Right lobe of liver (tissue), 6 donors: ENCODE measurements at regions not wholly inside any gene's neighbourhood (a gene's known extent, or its start where the extent isn't known, plus 50 kb on each side); places are given as distances from the start of the nearest gene placed in this dataset.
A peak's percentile ranks its signal among the peaks of the same experiment; 100 is the strongest.

Source experiments
- ATAC-seq, 4 donors: fragments of 200-7000 bp; cut with Tn5 transposase; one replicate each; pipeline ENCODE4 v1.9.1; 2020; ENCODE audit warnings: mild to moderate bottlenecking in 4 of 4, moderate library complexity in 4 of 4
- DNase-seq, 3 donors: peaks; one replicate each; pipeline ENCODE4 v3.0.0-alpha.2; 2020
- H3K27ac ChIP-seq, 3 donors: fragments of 200-600 bp; one replicate each; pipeline ENCODE4 v1.8.0; 2022
- H3K27me3 ChIP-seq, 2 donors: fragments of 200-600 bp; one replicate each; pipeline ENCODE4 v1.8.0; 2022
- H3K36me3 ChIP-seq, 4 donors: fragments of 200-600 bp; sonication (generic) in 1 of 4; one replicate each; pipeline versions ENCODE4 v1.5.1 to v1.8.0; 2017 to 2022; ENCODE audit warnings: control low read depth in 1 of 4
- H3K4me1 ChIP-seq, 4 donors: fragments of 200-600 bp; sonication (generic) in 1 of 4; one replicate each; pipeline versions ENCODE4 v1.5.1 to v1.8.0; 2017 to 2022; ENCODE audit warnings: control low read depth in 1 of 4
- H3K4me3 ChIP-seq, 3 donors: fragments of 200-600 bp; one replicate each; pipeline ENCODE4 v1.8.0; 2022
- H3K9me3 ChIP-seq, 4 donors: fragments of 200-600 bp; sonication (generic) in 1 of 4; one replicate each; pipeline versions ENCODE4 v1.5.1 to v1.8.0; 2017 to 2022; ENCODE audit warnings: control low read depth in 1 of 4
- CTCF ChIP-seq, 4 donors: fragments of 200-600 bp in 3 of 4; fragments of 450-650 bp in 1 of 4; IDR thresholded peaks; one replicate each; pipeline versions ENCODE4 v1.5.1 to v1.8.0; 2016 to 2022; ENCODE audit warnings: antibody characterized with exemption in 4 of 4, mild to moderate bottlenecking in 2 of 4
- POLR2A ChIP-seq: fragments of 450-650 bp; IDR thresholded peaks from one replicate; pipeline ENCODE4 v1.6.1; 2017; ENCODE audit warnings: antibody characterized with exemption, mild to moderate bottlenecking
- WGBS: methylation state at CpG from one replicate; pipeline ENCODE4 v1.1.6; 2018; ENCODE audit warnings: low coverage, low lambda C conversion rate; ENCODE audit not compliant: insufficient coverage; ENCODE audit errors: missing lambda C conversion rate; 5-methylcytosine and 5-hydroxymethylcytosine counted together
- intact Hi-C, 2 donors: fragments of 100-400 bp; cut with DNase I; formaldehyde crosslinking; loops; one replicate each; pipeline versions ENCODE4 v1.11.2 to v1.14.1; 2022
- donor health status: DM: no; HTN: yes; CAD: no.
- donor health status: DM: no; HTN: no; CAD: no.
- donor health status: DM: no; HTN: no; CAD: no.
- donor health status: DM: no; HTN: yes; CAD: no.
- donor health status: DM: no; HTN: yes; CAD: no.

GRCh38 chr5:1709171-1709803 is 90.3 kb downstream of the MRPL36 start:
- intact Hi-C loops: no loop called here

GRCh38 chr5:1708592-1709141 is 91.0 kb downstream of the MRPL36 start:
- ATAC-seq (peak in 1 of 4 donors; percentile 26), DNase-seq (no peak)
- intact Hi-C loops: no loop called here
- Histone ChIP-seq H3K4me3 (no peak overlapping the region), H3K9me3 (no peaks in the 10 kb centered on the region), H3K27ac (no peak overlapping the region), H3K27me3 (no peaks in the 10 kb centered on the region), H3K36me3 (no peaks in the 10 kb centered on the region), H3K4me1 (no peaks in the 10 kb centered on the region)
- TF ChIP-seq POLR2A (no peak), CTCF (IDR thresholded peaks at IDR 0.05) (no peak)
- no CpG with 5 or more reads among the region's 7 CpGs for WGBS

More at GRCh38 chr5:1709171-1709803, 90.3 kb downstream of the MRPL36 start:
- 20% methylated on average over 14 of the region's 16 CpGs for WGBS
- Histone ChIP-seq H3K4me3 (no peak overlapping the region), H3K27me3 (no peaks in the 10 kb centered on the region), H3K4me1 (no peaks in the 10 kb centered on the region), H3K9me3 (no peaks in the 10 kb centered on the region), H3K27ac (no peak overlapping the region), H3K36me3 (no peaks in the 10 kb centered on the region)
- no peak for ATAC-seq
- no peak for TF ChIP-seq POLR2A
- no peak for TF ChIP-seq CTCF (IDR thresholded peaks at IDR 0.05)
- no peak for DNase-seq

GRCh38 chr5:1707467-1707866 is 92.2 kb downstream of the MRPL36 start:
- Histone ChIP-seq H3K9me3 (no peaks in the 10 kb centered on the region), H3K36me3 (no peaks in the 10 kb centered on the region), H3K4me3 (no peak overlapping the region), H3K27me3 (no peaks in the 10 kb centered on the region), H3K27ac (no peak overlapping the region), H3K4me1 (no peaks in the 10 kb centered on the region)
- WGBS: 56% methylated on average over 4 of the region's 10 CpGs
- TF ChIP-seq POLR2A: no peak
- TF ChIP-seq CTCF (IDR thresholded peaks at IDR 0.05): no peak
- ATAC-seq (peak in 1 of 4 donors; percentile 17), DNase-seq (no peak)
- intact Hi-C loops: no loop called here

GRCh38 chr5:1706428-1706827 is 93.2 kb downstream of the MRPL36 start:
- ATAC-seq (no peak), DNase-seq (no peak)
- WGBS: 66% methylated on average over 11 of the region's 11 CpGs
- H3K27me3 ChIP-seq: no peaks in the 10 kb centered on the region
- no peak for TF ChIP-seq POLR2A
- TF ChIP-seq CTCF (IDR thresholded peaks at IDR 0.05): no peak
- intact Hi-C loops: no loop called here
- H3K27ac ChIP-seq: no peak overlapping the region
- no peaks in the 10 kb centered on the region for H3K4me1 ChIP-seq
- no peak overlapping the region for H3K4me3 ChIP-seq
- H3K9me3 ChIP-seq: no peaks in the 10 kb centered on the region
- H3K36me3 ChIP-seq: no peaks in the 10 kb centered on the region
